Loucy (cell line): ENCODE measurements at regions not wholly inside any gene's neighbourhood (a gene's known extent, or its start where the extent isn't known, plus 50 kb on each side); places are given as distances from the start of the nearest gene placed in this dataset.

Source experiments
- EZH2phosphoT487 ChIP-seq: fragments of 200-600 bp; IDR thresholded peaks from 2 replicates; pipeline ENCODE4 v1.6.1; 2018; ENCODE audit warnings: antibody characterized with exemption, mild to moderate bottlenecking, moderate library complexity, borderline replicate concordance
- TF ChIP-seq, protein P1 (sequence below): fragments of 200-600 bp; sonication (generic); conservative IDR thresholded peaks from 2 replicates; pipeline ENCODE4 v1.5.1; 2014; ENCODE audit warnings: mild to moderate bottlenecking, antibody characterized with exemption, low read length

DNA sequence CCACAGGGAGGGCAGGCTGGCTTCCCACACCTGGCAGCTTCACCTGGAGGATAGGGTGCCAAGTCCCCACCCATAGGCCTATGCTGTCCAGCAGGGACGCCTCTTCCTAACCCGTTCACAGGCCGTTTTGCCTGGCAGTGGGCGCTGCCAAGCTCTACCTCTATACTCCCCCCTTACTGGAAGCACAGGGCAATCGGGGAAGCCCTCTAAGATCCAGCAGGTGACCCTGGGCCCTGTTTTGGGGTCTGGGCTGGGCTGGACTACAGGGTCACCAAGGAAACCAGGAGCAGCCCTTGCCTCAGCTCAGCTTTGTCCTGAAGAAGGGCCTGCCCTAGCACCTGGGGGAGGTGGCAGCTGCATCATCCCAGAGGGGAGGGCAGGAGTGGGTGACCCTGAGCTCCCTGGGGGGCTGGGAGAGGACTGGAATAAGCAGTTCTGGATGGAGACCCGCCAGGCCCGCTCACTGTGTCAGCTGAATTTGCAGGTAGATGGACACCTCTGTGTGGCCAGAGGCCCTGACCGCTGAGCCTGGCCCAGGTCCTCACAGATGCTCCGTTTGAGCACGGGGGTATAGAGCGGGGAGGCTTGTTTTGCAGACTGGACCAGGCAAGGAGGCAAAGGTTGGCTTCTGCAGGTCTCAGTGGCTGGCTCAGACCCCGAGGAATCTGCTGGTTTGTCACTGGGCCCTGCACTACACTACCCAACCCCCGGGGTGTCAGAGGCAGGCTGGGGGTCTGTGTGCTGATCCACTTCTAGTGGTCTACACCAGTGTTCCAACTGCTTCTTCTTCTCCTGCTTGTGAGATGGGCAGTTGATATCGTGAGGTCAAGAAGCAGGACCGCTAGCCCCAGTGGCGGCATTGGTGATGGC lies 163.1 kb downstream of the ASB1 start:
- TF ChIP-seq, protein P1, sequence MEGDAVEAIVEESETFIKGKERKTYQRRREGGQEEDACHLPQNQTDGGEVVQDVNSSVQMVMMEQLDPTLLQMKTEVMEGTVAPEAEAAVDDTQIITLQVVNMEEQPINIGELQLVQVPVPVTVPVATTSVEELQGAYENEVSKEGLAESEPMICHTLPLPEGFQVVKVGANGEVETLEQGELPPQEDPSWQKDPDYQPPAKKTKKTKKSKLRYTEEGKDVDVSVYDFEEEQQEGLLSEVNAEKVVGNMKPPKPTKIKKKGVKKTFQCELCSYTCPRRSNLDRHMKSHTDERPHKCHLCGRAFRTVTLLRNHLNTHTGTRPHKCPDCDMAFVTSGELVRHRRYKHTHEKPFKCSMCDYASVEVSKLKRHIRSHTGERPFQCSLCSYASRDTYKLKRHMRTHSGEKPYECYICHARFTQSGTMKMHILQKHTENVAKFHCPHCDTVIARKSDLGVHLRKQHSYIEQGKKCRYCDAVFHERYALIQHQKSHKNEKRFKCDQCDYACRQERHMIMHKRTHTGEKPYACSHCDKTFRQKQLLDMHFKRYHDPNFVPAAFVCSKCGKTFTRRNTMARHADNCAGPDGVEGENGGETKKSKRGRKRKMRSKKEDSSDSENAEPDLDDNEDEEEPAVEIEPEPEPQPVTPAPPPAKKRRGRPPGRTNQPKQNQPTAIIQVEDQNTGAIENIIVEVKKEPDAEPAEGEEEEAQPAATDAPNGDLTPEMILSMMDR, result no peak
- no peak for TF ChIP-seq EZH2phosphoT487
